ENCODE measurements at regions not wholly inside any gene's neighbourhood (a gene's known extent, or its start where the extent isn't known, plus 50 kb on each side); places are given as distances from the start of the nearest gene placed in this dataset.

- no peak for DNase-seq (ENCODE audit: low spot score)
- no peak overlapping the region for H3K4me3 ChIP-seq (ENCODE audit: low read depth, low read length, poor library complexity, severe bottlenecking)
- intact Hi-C loops (cut with micrococcal nuclease; ENCODE audit: unreplicated experiment) = loop anchor here (2.0 to 10.0 kb wide), 2 partner anchors 272 to 380 kb away; no protein-coding TSS in a partner anchor
- H3K27ac ChIP-seq (ENCODE audit: low read depth, low read length, poor library complexity, severe bottlenecking) = no peak overlapping the region
- ChIA-PET POLR2A (ENCODE audit: low non-redundant PET) (no interaction called here), CTCF (no interaction called here)
- no TSS peak for BruUV-seq (replicated peaks)
- H3K9me3 ChIP-seq (ENCODE audit: low read depth, low read length, poor library complexity, severe bottlenecking) = no peaks in the 10 kb centered on the region
- H3K4me1 ChIP-seq (ENCODE audit: insufficient read depth, low read length, poor library complexity, severe bottlenecking) = no peaks in the 10 kb centered on the region
- H3K27me3 ChIP-seq (replicated peaks; ENCODE audit: insufficient read depth, low read depth, low read length, poor library complexity) = peaks cover 28% of the 10 kb centered on the region
- H3K36me3 ChIP-seq (ENCODE audit: insufficient read depth, low read length, poor library complexity, severe bottlenecking) = no peaks in the 10 kb centered on the region
- TF ChIP-seq CTCF (conservative IDR thresholded peaks at IDR 0.05; ENCODE audit: low read depth, low read length) (no peak), EZH2 (IDR thresholded peaks at IDR 0.05; ENCODE audit: borderline replicate concordance, low read depth, low read length, poor library complexity, severe bottlenecking) (no peak)
Observed at GRCh38 chr6:165726290-165726875, 63.3 kb upstream of the PDE10A start.

GRCh38 chr6:165725201-165725600 is 62.2 kb upstream of the PDE10A start:
- peak; percentile 2 for DNase-seq (ENCODE audit: low spot score)
- H3K4me1 ChIP-seq (ENCODE audit: insufficient read depth, low read length, poor library complexity, severe bottlenecking) = no peaks in the 10 kb centered on the region
- H3K9me3 ChIP-seq (ENCODE audit: low read depth, low read length, poor library complexity, severe bottlenecking) = no peaks in the 10 kb centered on the region
- no peak overlapping the region for H3K4me3 ChIP-seq (ENCODE audit: low read depth, low read length, poor library complexity, severe bottlenecking)
- POLR2A ChIA-PET (ENCODE audit: low non-redundant PET) = no interaction called here
- intact Hi-C loops (cut with micrococcal nuclease; ENCODE audit: unreplicated experiment) = loop anchor here (10.0 kb wide), 1 partner anchor 270 kb away; no protein-coding TSS in a partner anchor
- peaks cover 38% of the 10 kb centered on the region for H3K27me3 ChIP-seq (replicated peaks; ENCODE audit: insufficient read depth, low read depth, low read length, poor library complexity)
- H3K36me3 ChIP-seq (ENCODE audit: insufficient read depth, low read length, poor library complexity, severe bottlenecking) = no peaks in the 10 kb centered on the region
- CTCF ChIA-PET = no interaction called here
- no peak for TF ChIP-seq EZH2 (IDR thresholded peaks at IDR 0.05; ENCODE audit: borderline replicate concordance, low read depth, low read length, poor library complexity, severe bottlenecking)
- TF ChIP-seq CTCF (conservative IDR thresholded peaks at IDR 0.05; ENCODE audit: low read depth, low read length) = no peak
- H3K27ac ChIP-seq (ENCODE audit: low read depth, low read length, poor library complexity, severe bottlenecking) = no peak overlapping the region
- BruUV-seq (replicated peaks) = no TSS peak

- BruUV-seq (replicated peaks) = no TSS peak
- H3K9me3 ChIP-seq (ENCODE audit: low read depth, low read length, poor library complexity, severe bottlenecking) = no peaks in the 10 kb centered on the region
- no peaks in the 10 kb centered on the region for H3K4me1 ChIP-seq (ENCODE audit: insufficient read depth, low read length, poor library complexity, severe bottlenecking)
- intact Hi-C loops (cut with micrococcal nuclease; ENCODE audit: unreplicated experiment) = loop anchor here (10.0 kb wide), 1 partner anchor 269 kb away; no protein-coding TSS in a partner anchor
- H3K27ac ChIP-seq (ENCODE audit: low read depth, low read length, poor library complexity, severe bottlenecking) = no peak overlapping the region
- no peak for DNase-seq (ENCODE audit: low spot score)
- ChIA-PET POLR2A (ENCODE audit: low non-redundant PET) (no interaction called here), CTCF (no interaction called here)
- H3K4me3 ChIP-seq (ENCODE audit: low read depth, low read length, poor library complexity, severe bottlenecking) = no peak overlapping the region
- H3K36me3 ChIP-seq (ENCODE audit: insufficient read depth, low read length, poor library complexity, severe bottlenecking) = no peaks in the 10 kb centered on the region
- TF ChIP-seq CTCF (conservative IDR thresholded peaks at IDR 0.05; ENCODE audit: low read depth, low read length) (no peak), EZH2 (IDR thresholded peaks at IDR 0.05; ENCODE audit: borderline replicate concordance, low read depth, low read length, poor library complexity, severe bottlenecking) (no peak)
- peaks cover 51% of the 10 kb centered on the region for H3K27me3 ChIP-seq (replicated peaks; ENCODE audit: insufficient read depth, low read depth, low read length, poor library complexity)
Observed at GRCh38 chr6:165723326-165723725, 60.3 kb upstream of the PDE10A start.

Measured in A673 (cell line).